ENCODE measurements at regions not wholly inside any gene's neighbourhood (a gene's known extent, or its start where the extent isn't known, plus 50 kb on each side); places are given as distances from the start of the nearest gene placed in this dataset.

DNA sequence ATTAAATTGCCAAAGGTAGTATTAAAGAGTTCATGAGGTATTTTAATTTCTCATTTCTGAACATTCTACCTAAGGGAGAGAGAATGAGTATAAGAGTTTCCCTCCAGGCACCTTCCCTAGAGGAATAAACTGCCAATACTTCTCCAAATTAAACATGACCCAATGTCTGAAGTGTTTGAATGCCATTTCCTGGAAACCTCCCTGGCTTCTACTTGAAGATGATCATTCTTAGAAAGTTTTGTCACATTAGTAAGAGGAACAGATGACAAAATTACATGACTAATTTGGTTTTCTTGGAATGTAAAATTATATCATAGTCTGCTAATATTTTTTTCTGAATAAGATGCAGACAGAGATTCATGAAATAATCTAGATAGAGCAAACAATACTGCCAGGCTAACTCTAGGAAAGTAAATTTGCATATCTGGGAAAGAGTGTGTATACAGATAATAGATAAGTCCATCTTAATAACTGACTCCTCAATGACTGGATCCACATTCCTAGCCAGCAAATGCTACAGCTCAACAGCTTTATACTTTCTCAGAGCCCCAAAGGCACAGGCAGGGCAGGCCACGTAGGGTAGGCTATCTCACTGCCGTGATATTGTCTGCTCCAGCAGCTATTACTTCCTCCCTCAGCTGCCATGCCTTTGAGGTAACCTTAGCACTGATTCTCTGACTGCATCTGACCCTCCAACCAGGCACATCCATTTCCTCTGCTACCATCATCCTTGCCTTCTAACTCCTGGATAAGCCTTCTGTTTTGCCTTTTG, 630.8 kb upstream of the PIK3C3 start:
- FAIRE-seq: no peak
- Mint-ChIP-seq H3K4me3 (ENCODE audit: unreplicated experiment) (no peak overlapping the region), H3K27ac (ENCODE audit: unreplicated experiment) (peak overlapping the region; percentile 56), H3K4me1 (ENCODE audit: low read depth, unreplicated experiment) (peaks cover 27% of the 10 kb centered on the region), H3K27me3 (ENCODE audit: low read depth, unreplicated experiment) (peaks cover 2% of the 10 kb centered on the region), H3K36me3 (ENCODE audit: low read depth, unreplicated experiment) (peaks cover 2% of the 10 kb centered on the region), H3K9me3 (ENCODE audit: unreplicated experiment) (peaks cover 11% of the 10 kb centered on the region)
- Histone ChIP-seq H3K4me1 (ENCODE audit: insufficient read depth, low read length) (peaks cover 15% of the 10 kb centered on the region), H3K27ac (ENCODE audit: low read depth, low read length) (peak overlapping the region; percentile 20), H3K4me3 (ENCODE audit: insufficient read depth, low read depth, low read length) (no peak overlapping the region), H3K4me2 (ENCODE audit: low read length) (peak overlapping the region; percentile 18), H3K36me3 (ENCODE audit: insufficient read depth, low read length) (no peaks in the 10 kb centered on the region), H3K9me3 (ENCODE audit: insufficient read depth, low read depth, low read length) (peaks cover 3% of the 10 kb centered on the region), H3K79me2 (ENCODE audit: insufficient read depth, low read length) (no peaks in the 10 kb centered on the region), H3K9ac (ENCODE audit: low read length) (no peak overlapping the region), H3K27me3 (ENCODE audit: insufficient read depth, low read length) (no peaks in the 10 kb centered on the region), H2AFZ (ENCODE audit: low read depth, low read length) (no peak overlapping the region), H4K20me1 (ENCODE audit: insufficient read depth, low read length) (no peaks in the 10 kb centered on the region)
- no peak for TF ChIP-seq EZH2 (IDR thresholded peaks at IDR 0.05; ENCODE audit: insufficient read depth, low read length)
- TF ChIP-seq, protein P1, sequence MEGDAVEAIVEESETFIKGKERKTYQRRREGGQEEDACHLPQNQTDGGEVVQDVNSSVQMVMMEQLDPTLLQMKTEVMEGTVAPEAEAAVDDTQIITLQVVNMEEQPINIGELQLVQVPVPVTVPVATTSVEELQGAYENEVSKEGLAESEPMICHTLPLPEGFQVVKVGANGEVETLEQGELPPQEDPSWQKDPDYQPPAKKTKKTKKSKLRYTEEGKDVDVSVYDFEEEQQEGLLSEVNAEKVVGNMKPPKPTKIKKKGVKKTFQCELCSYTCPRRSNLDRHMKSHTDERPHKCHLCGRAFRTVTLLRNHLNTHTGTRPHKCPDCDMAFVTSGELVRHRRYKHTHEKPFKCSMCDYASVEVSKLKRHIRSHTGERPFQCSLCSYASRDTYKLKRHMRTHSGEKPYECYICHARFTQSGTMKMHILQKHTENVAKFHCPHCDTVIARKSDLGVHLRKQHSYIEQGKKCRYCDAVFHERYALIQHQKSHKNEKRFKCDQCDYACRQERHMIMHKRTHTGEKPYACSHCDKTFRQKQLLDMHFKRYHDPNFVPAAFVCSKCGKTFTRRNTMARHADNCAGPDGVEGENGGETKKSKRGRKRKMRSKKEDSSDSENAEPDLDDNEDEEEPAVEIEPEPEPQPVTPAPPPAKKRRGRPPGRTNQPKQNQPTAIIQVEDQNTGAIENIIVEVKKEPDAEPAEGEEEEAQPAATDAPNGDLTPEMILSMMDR (IDR thresholded peaks at IDR 0.05; ENCODE audit: insufficient read depth, low read depth, low read length): no peak
- DNase-seq (ENCODE audit: low read depth): peak; percentile 37

DNA sequence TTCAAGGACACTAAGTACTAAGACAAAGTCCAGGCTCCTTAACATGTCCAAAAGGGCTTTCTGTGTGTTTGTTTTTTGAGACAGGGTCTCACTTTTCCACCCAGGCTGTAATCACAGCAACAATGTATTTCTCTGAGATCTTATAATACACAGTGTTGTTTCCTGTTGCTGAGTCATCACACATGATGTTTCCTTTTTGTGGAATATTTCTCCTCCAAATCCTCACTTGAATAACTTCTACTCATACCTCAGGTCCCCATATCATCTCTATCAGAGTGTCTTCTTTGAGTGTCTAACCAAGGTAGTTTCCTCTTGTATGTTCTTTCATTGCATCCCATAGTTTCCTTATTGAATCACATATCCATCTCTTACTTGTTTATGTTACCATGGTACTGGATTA, 632.0 kb upstream of the PIK3C3 start:
- H3K27ac ChIP-seq (ENCODE audit: low read depth, low read length): no peak overlapping the region
- H3K4me3 ChIP-seq (ENCODE audit: insufficient read depth, low read depth, low read length): no peak overlapping the region
- Mint-ChIP-seq H3K27ac (ENCODE audit: unreplicated experiment) (peak overlapping the region; percentile 43), H3K4me1 (ENCODE audit: low read depth, unreplicated experiment) (peaks cover 27% of the 10 kb centered on the region), H3K9me3 (ENCODE audit: unreplicated experiment) (peaks cover 7% of the 10 kb centered on the region), H3K4me3 (ENCODE audit: unreplicated experiment) (no peak overlapping the region), H3K36me3 (ENCODE audit: low read depth, unreplicated experiment) (no peaks in the 10 kb centered on the region), H3K27me3 (ENCODE audit: low read depth, unreplicated experiment) (no peaks in the 10 kb centered on the region)
- peak; percentile 20 for FAIRE-seq
- H2AFZ ChIP-seq (ENCODE audit: low read depth, low read length): no peak overlapping the region
- no peak overlapping the region for H3K9ac ChIP-seq (ENCODE audit: low read length)
- TF ChIP-seq, protein P1 (IDR thresholded peaks at IDR 0.05; ENCODE audit: insufficient read depth, low read depth, low read length): no peak
- no peak for TF ChIP-seq EZH2 (IDR thresholded peaks at IDR 0.05; ENCODE audit: insufficient read depth, low read length)
- no peaks in the 10 kb centered on the region for H3K9me3 ChIP-seq (ENCODE audit: insufficient read depth, low read depth, low read length)
- H3K79me2 ChIP-seq (ENCODE audit: insufficient read depth, low read length): no peaks in the 10 kb centered on the region
- no peaks in the 10 kb centered on the region for H3K36me3 ChIP-seq (ENCODE audit: insufficient read depth, low read length)
- no peaks in the 10 kb centered on the region for H4K20me1 ChIP-seq (ENCODE audit: insufficient read depth, low read length)
- peaks cover 15% of the 10 kb centered on the region for H3K4me1 ChIP-seq (ENCODE audit: insufficient read depth, low read length)
- no peaks in the 10 kb centered on the region for H3K27me3 ChIP-seq (ENCODE audit: insufficient read depth, low read length)
- peak; percentile 16 for DNase-seq (ENCODE audit: low read depth)
- no peak overlapping the region for H3K4me2 ChIP-seq (ENCODE audit: low read length)

DNA sequence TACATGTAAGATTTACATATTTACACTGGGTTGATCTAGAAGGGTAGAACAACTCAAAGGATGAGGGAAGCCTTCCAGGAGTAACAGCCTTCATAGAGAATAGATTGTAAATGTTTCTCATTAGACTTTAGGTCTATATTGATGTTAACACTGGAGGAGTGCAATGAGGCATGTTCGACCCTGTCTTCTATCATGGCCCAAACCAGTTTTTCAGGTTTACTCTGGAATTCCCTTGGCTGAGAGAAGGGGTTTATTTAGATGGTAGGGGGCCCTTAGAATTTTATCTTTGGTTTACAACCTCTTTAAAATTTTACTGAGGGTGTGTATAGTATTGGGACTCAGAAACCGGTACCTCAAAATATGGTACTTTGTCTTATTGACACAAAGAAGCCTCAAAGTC, 634.9 kb upstream of the PIK3C3 start:
- no peaks in the 10 kb centered on the region for H3K9me3 Mint-ChIP-seq (ENCODE audit: unreplicated experiment)
- Histone ChIP-seq H3K9ac (ENCODE audit: low read length) (no peak overlapping the region), H3K27ac (ENCODE audit: low read depth, low read length) (no peak overlapping the region), H3K4me2 (ENCODE audit: low read length) (no peak overlapping the region), H3K36me3 (ENCODE audit: insufficient read depth, low read length) (no peaks in the 10 kb centered on the region), H3K79me2 (ENCODE audit: insufficient read depth, low read length) (no peaks in the 10 kb centered on the region), H2AFZ (ENCODE audit: low read depth, low read length) (no peak overlapping the region), H3K4me3 (ENCODE audit: insufficient read depth, low read depth, low read length) (no peak overlapping the region), H3K4me1 (ENCODE audit: insufficient read depth, low read length) (peaks cover 8% of the 10 kb centered on the region), H3K27me3 (ENCODE audit: insufficient read depth, low read length) (no peaks in the 10 kb centered on the region), H4K20me1 (ENCODE audit: insufficient read depth, low read length) (no peaks in the 10 kb centered on the region), H3K9me3 (ENCODE audit: insufficient read depth, low read depth, low read length) (no peaks in the 10 kb centered on the region)
- H3K27me3 Mint-ChIP-seq (ENCODE audit: low read depth, unreplicated experiment): no peaks in the 10 kb centered on the region
- peaks cover 15% of the 10 kb centered on the region for H3K4me1 Mint-ChIP-seq (ENCODE audit: low read depth, unreplicated experiment)
- H3K4me3 Mint-ChIP-seq (ENCODE audit: unreplicated experiment): no peak overlapping the region
- H3K27ac Mint-ChIP-seq (ENCODE audit: unreplicated experiment): no peak overlapping the region
- H3K36me3 Mint-ChIP-seq (ENCODE audit: low read depth, unreplicated experiment): no peaks in the 10 kb centered on the region
- TF ChIP-seq, protein P1 (IDR thresholded peaks at IDR 0.05; ENCODE audit: insufficient read depth, low read depth, low read length): no peak
- no peak for TF ChIP-seq EZH2 (IDR thresholded peaks at IDR 0.05; ENCODE audit: insufficient read depth, low read length)
- no peak for DNase-seq (ENCODE audit: low read depth)
- FAIRE-seq: no peak
